SKM-1 treated with dmso at 0.1 percent for 144 hours (cell line): ENCODE measurements at regions not wholly inside any gene's neighbourhood (a gene's known extent, or its start where the extent isn't known, plus 50 kb on each side); places are given as distances from the start of the nearest gene placed in this dataset.
"Not testable (repeated sequence)": the region's sequence is repeated elsewhere in the genome, so short reads cannot be mapped to it uniquely, and the experiment has no call there.

Experiments
- DNase-seq: peaks from one replicate; lab custom pipeline; 2025; ENCODE audit not compliant: unreplicated experiment; lab: John Stamatoyannopoulos, UW

DNA sequence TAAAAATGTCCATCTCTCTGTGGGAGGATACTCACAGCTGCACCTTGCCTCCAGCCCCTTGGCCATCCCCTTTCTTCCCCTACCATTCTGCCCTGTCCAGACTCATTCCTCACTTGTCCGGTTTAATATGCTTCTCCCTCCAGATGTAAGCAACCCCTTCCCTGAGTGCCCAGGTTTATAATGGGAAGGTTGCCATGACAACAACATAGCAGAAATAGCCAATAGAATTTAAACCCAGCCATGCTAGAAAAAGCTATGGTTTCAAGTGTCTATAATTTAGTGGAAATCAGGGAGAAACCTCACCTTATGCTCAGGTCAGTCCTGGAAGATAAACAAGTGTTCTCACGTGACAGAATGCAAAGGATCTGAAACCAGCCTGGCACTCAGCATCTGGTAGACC is 196.0 kb upstream of the FZD8 start:
- DNase-seq, result no peak

GRCh38 chr10:35835545-35835944 is 193.4 kb upstream of the FZD8 start:
- no peak for DNase-seq

- no peak for DNase-seq
These were observed 192.9 kb upstream of the FZD8 start for GRCh38 chr10:35834877-35835494.

GRCh38 chr10:35827783-35828182 is 185.7 kb upstream of the FZD8 start:
- DNase-seq, result no peak

GRCh38 chr10:35824704-35825103 is 182.6 kb upstream of the FZD8 start:
- no peak for DNase-seq

DNA sequence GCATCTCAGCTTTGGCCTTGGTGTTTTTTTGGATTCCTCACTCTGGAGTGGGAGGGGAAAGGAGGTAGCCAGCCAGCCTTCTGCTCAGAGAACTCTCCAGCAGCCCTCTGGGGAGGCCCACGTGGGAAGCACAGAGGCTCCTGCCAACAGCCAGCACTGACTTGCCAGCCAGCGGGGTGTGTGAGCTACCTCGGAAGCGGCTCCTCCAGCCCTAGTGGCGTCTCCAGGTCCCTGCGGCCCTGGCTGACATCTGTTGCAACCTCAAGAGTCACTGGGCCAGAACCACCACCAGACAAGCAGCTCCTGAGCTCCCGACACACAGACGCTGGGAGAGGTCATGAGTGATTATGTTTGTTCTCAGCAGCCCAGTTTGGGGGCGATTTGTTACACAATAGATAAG is 180.2 kb upstream of the FZD8 start:
- DNase-seq, result no peak

GRCh38 chr10:35821339-35821911 is 179.3 kb upstream of the FZD8 start:
- DNase-seq, result no peak

GRCh38 chr10:35819736-35820135 is 177.6 kb upstream of the FZD8 start:
- DNase-seq, result no peak

DNA sequence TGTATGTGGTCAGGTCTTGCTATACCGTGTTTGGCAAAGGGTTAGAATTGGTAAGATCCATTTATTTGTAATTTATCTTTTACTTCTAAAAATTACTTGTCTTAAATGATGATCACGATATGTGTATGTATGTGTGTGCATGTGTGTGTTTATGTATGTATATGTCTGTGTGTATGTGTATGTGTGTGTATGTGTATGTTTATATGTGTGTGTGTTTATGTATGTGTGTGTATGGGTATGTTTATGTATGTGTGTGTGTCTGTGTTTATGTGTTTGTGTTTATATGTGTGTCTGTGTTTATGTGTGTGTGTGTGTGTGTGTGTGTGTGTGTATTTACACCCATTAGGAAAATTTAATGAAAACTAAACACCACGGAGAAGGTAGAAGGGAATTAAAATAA is 176.9 kb upstream of the FZD8 start:
- no peak for DNase-seq

DNA sequence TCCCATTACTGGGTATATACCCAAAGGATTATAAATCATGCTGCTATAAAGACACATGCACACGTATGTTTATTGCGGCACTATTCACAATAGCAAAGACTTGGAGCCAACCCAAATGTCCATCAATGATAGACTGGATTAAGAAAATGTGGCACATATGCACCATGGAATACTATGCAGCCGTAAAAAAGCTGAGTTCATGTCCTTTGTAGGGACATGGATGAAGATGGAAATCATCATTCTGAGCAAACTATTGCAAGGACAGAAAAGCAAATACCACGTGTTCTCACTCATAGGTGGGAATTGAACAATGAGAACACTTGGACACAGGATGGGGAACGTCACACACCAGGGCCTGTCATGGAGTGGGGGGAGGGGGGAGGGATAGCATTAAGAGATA is 175.0 kb upstream of the FZD8 start:
- not testable (repeated sequence) for DNase-seq

- no peak for DNase-seq
These were observed 171.1 kb upstream of the FZD8 start for GRCh38 chr10:35813219-35813618.

GRCh38 chr10:35808344-35808743 is 166.2 kb upstream of the FZD8 start:
- DNase-seq, result no peak

GRCh38 chr10:35803046-35803445 is 160.9 kb upstream of the FZD8 start:
- DNase-seq, result no peak

DNA sequence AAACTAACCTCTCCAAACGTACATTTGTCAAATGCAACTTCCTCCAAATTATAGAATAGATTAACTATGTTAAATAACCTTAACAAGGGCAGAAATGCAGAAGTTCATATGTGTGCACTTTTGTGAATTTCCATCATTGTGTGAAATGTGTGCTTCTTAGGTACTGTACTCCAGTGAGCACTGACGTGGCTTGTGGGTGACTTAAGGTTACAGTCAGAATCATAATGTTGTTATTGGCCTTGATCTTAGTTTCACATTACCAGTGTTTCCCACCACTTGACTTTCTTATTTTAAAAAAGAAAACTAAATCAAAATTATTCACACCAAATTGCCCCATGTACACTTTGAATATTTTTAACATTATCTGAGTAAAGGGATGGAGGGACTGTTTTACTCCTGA is 155.1 kb upstream of the FZD8 start:
- no peak for DNase-seq

DNA sequence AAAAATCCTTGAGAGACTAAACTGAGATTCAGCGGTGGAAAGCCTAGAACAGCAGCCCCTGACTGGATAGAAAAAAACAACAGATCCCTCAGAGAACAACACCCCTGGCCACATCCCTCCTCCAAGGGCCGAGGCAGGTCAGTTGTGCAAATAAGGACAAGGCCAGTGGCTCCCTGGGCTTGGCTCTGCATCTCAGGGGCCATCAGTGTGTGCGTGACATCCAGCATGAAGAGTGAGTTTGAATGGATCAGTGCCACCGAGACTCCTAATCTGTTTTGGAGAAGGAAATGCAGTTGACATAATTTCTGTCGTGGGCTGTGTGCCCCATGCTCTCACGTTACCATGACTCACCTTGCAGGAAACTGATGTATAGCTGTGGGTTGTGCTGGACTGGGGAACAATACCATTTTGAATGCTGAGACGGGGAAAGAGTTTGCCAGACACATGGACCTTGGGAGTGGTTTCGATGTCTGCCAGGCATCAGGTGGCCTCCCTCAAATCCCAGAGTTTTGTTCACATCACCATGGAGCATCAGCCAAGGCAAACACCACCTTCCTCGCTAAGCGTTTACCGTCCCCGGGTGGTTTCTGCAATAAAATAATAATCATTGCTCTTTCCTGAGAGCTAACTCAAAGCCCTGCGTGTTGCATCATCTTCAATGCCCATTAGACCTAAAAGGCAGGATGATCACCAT is 153.2 kb upstream of the FZD8 start:
- DNase-seq, result no peak

GRCh38 chr10:35794703-35795102 is 152.6 kb upstream of the FZD8 start:
- no peak for DNase-seq

DNA sequence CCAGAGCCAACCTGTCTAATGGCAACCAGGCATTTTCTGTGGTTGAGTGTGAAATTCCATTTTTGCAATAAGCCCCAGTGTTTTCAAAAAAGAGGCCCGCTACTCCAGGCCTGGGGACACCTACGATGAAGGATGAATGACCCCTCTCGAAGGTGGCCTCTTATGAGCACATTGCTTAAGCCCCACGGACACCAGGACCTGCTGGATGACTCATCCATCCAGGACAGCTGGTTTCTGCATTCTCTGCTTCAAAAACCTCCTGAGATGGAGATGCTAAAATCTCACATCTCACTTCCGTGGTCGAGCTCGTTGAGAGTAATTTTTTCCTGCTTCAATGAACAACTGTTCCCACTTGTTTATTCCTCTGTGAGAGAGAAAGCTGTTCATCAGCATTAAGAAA is 150.2 kb upstream of the FZD8 start:
- DNase-seq, result no peak

GRCh38 chr10:35789996-35790395 is 147.9 kb upstream of the FZD8 start:
- DNase-seq, result no peak

GRCh38 chr10:35784751-35785150 is 142.7 kb upstream of the FZD8 start:
- no peak for DNase-seq

DNA sequence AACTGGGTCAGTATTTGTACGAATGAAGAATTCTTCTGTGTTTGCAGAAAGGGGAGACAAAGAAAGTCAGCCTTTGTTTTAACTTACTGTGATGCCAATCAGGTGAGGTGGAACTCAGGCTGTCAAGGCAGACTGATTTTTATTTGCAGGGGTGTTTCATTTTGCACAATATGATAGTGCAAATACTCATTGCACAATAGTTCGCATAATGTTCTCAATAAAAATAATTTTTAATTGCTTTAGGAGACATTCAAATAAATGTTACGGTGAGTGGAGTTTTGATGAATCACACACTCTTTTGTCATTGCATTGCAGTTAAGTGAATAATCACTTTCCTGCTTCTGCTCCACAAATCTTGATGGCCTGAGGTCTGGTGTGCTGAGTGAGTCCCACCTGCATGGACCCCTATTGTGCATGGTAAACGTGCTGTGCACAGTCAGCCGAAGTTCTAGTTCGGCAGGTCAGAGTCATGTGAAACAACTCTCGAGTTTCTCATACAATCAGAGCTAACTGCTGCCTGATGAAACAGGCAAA is 141.3 kb upstream of the FZD8 start:
- DNase-seq, result no peak

DNA sequence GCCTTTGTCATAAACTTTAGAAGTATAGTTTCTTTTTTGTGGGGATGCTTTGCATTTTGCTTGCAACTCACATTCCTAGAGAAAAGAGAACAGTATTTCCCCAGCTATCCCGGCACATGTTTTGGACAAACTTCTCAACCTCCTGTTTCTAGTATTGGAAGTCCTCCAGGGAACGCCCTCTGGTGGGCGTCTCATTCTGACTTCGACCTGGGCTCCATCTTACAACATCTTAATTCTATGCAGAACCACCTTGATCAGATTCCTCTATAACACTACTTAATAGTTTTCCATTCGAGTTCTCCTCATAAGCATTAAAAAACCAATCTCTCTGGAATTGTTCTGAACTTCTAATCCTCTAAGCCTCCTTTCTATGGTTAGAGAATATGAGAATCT is 139.5 kb upstream of the FZD8 start:
- DNase-seq, result no peak

DNA sequence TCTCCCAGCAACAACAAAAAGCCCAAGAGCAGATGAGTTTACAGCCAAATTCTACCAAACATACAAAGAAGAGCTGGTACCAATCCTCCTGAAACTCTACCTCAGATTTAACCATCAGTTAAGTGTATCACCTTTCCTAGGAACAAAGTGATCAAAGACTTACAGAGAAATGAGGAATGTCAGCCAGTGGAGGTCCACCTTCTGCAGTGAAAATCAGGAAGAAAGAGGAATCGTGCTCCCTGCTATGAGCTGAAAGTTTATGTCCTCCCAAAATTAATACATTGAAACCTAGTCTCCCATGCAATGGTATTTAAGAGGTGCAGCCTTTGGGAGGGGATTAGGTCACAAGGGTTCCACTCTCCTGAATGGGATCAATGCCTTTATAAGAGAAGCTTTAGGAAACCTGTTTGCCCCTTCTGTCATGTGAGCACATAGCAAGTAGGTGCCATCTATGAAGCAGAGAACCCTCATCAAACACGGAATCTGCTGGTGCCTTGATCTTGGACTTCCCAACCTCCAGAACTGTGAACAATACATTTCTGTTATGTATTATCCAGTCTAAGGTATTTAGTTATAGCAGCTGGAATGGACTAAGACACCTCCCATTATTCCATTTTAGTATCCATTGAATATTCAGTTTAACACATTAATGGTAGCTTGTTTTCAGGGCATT is 139.0 kb upstream of the FZD8 start:
- DNase-seq, result no peak
